DMS153 treated with DMSO at 0.1 percent for 48 hours (cell line): ENCODE measurements at regions not wholly inside any gene's neighbourhood (a gene's known extent, or its start where the extent isn't known, plus 50 kb on each side); places are given as distances from the start of the nearest gene placed in this dataset.

Experiments used
- DNase-seq: peaks from one replicate; lab custom pipeline; 2025; ENCODE audit not compliant: unreplicated experiment; lab: John Stamatoyannopoulos, UW

GRCh38 chr17:79377230-79377786, 233.5 kb downstream of the RBFOX3 start:
- no peak for DNase-seq

GRCh38 chr17:79374807-79375206, 236.0 kb downstream of the RBFOX3 start:
- DNase-seq: no peak

DNA sequence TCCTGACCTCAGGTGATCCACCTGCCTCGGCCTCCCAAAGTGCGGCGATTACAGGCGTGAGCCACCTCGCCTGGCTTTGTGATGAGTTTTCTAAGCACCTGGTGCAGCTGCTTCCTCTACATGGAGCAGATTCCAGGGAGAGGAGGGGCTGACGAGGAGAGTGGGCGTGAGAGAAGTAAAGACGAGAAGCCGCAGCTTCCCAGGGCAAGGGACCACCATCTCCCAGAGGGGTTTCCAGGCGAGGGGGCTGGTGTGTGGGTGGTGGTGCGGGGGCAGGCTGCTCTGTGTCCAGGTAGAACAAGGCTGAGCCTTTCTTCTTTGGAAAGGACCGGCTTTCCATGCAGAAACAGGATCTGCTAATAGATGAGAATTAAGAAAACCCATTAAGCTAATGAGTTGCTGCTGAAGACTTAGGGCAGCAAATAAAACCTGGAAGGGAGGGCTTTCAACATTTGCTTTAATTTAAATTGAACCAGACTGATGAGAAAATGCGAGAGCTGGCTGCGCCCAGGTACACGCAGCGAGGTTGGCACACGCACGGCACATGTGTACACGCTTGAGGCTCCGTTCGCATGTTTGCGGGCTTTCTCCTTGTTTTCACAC, 236.7 kb downstream of the RBFOX3 start:
- no peak for DNase-seq

DNA sequence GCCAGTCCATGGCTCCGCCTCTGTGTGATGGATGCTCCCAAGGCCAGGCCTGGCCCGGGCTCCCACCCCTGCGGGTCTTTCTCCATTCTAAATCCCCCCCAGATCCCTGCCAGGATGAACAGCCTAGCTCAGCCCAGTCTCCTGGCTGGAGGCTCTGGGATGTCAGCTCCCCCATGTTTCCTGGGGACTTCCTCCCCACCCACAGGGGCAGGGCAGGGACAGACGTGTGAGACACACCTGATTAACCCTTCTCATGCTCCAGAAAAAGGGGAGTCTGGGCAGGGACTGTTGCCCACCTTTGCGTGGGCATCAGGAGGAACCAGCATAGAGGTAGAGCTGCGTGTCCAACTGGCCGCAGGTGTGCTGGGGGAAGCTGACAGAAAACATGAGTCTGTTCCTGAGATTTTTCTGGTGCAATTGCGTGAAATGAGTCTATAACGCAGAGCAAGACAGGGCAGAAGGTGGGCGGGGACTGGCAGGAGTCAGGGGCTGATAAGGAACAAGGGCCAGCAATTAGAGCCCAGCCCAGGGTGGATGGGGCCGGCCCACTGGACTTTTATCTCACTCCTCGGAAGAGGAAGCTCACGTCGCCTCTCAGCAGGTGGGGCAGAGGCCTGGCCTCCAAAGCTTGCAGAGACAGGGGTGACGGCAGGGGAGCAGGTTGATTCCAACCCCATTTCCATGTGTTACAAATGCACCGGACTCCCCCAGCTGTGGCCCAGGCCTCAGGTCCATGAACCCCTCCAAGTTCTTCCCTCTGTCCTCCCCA, 238.2 kb downstream of the RBFOX3 start:
- DNase-seq: no peak

- no peak for DNase-seq
Measured at GRCh38 chr17:79371984-79372383, 238.9 kb downstream of the RBFOX3 start.

GRCh38 chr17:79370594-79370993, 240.3 kb downstream of the RBFOX3 start:
- DNase-seq: no peak

DNA sequence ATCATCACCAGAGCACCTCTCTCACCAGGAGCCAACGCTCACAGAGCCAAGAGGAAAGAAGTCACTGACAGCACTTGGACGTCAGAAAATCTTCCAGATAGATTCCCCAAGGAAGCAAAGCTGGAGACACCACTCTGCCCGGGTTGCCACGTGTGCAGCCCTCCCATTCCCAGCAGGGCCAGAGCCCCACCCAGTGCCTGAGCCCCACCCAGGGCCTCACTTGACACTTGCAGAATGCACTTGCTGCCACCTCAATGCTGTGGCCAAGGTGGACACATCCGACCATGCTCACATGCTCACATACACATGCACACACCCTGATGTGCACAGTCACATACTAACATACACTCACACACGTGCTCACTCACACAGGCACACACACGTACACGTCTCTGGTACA, 240.7 kb downstream of the RBFOX3 start:
- DNase-seq: no peak

GRCh38 chr17:79369532-79369931, 241.3 kb downstream of the RBFOX3 start:
- no peak for DNase-seq

DNA sequence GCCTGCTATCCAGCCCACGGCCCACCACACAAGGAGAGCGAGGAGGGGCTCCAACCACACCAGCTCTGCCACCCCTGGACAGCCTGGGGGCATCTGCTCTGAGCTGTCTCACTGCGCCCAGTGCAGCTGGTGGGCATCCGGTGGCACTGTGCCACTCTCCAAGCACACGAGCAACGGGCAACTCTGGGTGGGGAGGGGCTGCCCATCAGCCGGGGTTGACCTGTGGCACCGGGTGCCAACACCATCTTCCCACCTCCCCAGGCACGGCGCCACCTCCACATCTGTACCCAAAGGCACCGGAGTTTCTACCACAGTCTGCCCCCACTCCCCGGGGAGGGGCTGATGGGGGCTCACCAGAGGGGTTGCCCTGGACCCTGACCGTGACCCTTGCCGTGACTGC, 241.8 kb downstream of the RBFOX3 start:
- no peak for DNase-seq

DNA sequence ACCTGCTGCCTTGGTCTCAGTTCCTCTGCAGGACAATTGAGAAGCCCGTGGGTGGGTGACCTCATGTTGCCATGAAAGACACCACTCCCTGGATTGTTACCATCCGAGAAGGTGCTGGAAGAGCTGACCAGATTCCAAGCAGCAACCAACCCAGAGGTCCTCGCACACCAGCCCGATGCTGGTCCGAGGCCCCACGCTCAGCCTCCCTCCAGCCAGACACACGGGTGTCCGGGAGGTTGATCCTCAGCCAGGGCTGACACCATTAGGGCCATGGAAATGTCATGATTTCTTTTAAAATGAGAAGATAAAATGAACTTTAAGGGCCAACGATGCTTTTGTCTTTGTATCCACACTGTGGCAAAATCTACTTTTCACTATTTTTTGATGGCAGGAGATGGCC, 242.3 kb downstream of the RBFOX3 start:
- no peak for DNase-seq

DNA sequence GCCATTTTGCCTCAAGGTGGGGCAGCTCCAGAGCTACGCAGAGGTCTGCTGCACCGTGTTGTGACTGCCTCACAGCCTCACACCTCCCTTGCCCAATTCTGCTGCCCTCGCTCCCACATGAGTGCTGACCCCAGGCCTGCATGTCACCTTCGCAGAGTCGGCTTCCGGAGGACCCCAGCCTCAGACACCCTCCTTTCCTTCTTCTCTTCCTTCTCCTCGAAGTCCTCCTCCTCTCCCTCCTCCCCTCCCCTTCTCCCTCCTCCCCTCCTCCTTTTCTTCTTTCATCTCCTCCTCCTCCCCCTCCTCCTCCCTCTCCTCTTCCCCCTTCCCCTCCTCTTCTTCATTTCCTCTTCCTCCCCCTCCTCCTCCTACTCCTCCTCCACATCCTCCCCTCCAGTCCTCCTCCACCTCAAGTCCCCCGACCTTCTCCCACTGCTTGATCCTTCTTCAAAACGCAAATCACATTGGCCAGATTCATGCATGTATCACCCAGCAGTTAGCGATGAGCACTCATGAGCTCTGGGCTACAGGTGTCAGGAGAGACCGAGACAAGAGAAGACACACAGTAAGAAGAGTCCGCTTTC, 243.8 kb downstream of the RBFOX3 start:
- DNase-seq: no peak

GRCh38 chr17:79365836-79366770, 244.7 kb downstream of the RBFOX3 start:
- DNase-seq: peak; percentile 3

DNA sequence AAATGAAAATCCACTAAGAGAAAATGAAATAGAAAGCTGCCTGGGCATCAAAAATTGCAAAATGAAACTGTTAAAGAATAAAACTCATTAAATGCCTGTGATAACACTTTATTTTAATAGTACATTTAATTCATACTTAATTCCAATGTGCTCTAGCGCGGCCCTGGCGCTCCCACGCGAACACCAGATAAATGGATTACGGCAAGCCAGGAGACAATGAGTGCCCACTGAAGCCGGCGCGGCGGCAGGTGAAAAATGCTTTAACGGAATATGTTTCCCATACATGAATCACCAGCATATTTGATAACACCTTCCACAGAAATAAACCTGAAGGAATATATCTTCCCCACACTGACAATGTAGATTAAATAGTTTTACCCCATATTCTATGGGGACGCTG, 245.5 kb downstream of the RBFOX3 start:
- no peak for DNase-seq

DNA sequence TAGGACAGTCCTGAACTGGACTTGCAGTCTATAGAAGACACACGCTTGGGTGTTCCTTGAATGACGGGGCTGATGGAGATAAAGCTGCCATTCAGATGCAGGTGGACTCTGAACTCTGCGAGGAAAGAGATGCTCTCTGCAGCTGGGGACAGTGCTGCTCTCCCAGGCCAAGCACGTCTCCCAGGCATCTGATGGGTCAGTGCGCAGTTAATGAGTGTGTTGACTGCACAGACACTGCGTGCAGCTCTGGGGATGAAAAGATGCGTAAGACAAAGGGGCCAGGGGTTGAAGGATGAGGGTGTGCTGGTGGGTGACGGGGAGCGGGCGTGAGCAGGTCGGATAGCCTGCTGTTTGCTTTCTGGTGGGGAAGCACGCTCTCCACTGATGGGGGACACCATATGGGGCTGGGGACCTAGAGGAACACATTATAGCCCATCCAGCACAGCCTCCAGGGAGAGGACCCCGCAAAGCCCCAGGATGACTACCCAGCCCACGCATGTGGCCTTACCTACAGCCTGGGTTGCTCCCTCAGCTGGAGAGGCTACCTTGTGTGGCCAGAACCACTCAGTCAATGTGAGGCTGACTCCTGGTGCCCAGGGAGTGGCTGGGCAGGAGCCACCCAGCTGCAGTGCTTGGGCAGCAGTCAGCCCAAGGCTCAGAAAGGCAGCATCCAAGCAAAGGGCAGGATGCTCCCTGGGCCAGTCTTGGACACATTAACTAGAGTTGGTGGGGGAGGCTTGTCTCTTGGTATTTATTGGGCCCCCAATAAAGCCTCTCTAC, 246.3 kb downstream of the RBFOX3 start:
- no peak for DNase-seq

GRCh38 chr17:79363552-79364275, 247.1 kb downstream of the RBFOX3 start:
- no peak for DNase-seq

DNA sequence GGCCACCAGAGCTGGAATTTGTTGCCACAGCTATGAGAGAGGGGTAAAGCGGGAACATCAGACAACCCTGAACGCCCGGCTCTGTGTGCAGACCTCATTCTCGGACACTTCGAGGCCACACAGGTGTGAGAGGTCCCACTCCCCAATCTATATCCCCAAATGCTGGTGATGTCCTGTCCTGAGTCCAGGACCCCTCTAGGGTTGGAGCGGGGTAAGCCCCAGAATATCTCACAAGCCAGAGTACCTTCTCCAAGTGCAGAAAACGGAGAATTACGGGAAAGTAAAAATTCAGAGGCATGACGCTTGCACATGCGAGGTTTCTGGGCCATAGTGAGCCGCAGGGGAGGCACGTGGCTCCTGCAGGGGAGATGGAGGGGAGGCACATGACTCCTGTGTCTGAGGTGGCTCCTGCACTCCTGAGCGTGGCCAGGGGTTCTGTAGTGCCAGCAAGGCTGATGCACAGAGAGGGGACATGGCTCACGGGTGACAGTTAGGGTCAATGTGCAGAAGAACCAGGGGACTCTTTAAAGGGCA, 248.0 kb downstream of the RBFOX3 start:
- no peak for DNase-seq

DNA sequence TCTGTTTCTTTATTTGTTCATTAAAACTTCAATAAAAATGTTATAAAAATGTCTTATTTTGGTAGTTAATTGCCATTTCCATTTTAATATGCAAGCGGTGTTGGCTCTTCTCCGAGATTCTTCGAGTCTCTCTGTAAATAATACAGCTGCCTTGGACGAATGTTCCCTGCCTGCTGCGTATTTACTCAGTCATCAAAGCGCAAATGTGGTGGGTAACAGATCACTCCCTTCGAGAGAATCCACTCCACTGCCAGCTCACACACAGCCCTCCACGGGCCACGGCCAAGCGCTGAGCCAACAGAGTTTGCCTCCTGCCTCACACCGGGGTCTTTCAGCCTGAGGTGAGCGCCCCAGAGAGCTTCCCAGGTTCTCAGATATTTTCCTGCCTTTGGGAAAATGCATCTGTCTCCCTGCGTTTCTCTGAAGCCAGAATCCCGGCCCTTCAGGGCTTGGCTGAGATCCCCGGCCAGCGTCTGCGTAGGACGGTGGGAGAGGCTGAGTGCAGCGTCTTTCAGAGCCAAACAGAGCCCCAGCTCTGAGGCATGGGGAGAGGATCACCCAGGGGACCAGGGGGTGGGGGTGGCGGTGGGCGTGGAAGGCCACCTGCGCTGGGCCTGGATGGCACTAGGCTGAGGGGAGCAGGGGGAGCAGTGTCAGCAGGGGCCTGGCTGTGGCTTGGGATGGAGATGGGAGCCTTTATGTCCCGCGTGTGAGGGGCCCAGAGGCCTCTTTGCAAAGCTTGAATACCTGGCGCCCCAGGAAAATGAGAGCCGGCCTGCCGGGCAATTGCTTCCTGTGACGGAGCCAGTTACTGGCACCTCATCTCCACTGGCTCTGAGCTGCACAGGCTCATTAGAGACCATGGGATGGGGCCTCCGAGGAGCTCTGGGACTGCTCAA, 248.7 kb downstream of the RBFOX3 start:
- DNase-seq: no peak

DNA sequence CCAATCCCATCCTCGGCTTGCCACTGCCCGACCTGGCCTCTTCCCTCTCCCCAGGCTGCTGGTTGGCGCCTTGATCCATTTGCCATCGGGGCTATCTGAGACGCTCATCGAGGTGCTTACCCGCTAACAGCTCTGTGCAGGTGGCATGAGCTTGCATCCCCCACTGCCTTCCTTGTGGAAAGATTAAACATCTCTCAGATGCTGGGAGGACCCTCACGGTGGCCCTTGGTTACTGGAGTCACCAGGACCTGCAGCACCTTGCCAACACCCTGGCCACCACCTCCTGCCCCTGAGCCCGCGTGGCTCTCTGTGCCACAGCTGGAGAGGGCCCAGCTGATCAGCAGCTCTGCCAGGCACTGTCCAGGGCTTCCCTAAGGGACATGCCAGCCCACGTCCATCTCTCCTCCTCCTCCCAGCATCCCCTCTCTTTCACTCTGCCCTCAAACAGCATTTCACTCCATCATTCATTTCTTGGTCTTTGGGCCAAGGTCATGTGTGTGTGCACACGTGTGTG, 249.6 kb downstream of the RBFOX3 start:
- no peak for DNase-seq
